ENCODE measurements at regions not wholly inside any gene's neighbourhood (a gene's known extent, or its start where the extent isn't known, plus 50 kb on each side); places are given as distances from the start of the nearest gene placed in this dataset.

DNA sequence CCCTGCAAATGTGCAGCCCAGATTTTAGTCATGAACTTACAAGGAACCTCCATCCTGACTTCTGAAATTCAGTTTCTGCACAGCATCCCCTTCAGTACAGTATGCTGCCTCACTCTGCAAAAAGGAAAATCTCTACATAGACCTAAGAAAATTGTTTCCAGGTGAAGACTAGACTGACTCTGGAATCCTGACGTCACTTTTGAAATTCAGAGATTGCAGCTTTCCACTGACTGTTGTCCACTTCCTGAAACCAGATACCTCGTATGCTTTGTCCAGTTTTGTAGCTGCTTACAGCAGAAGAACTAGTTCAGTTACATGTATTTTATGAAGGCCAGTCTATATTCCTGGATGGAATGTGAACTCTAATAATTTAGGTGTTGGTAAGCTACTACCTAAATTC lies 629.3 kb upstream of the ST8SIA4 start:
- no peaks in the 10 kb centered on the region for H3K79me1 ChIP-seq (ENCODE audit: insufficient read depth, low read depth, low read length, poor library complexity, severe bottlenecking)
- H3T11ph ChIP-seq (ENCODE audit: low read length), result no peak overlapping the region
- Mint-ChIP-seq H3K4me1 (peaks cover 4 to 10% of the 10 kb centered on the region in 2 experiments; a peak in 2 of 4 replicates), H3K4me3 (no peak overlapping the region), H3K9me3 (peaks cover 13 to 15% of the 10 kb centered on the region in 2 experiments), H3K27me3 (ENCODE audit: low read depth) (0 out of 2 replicates have a peak, but pooled peaks cover 2% of the 10 kb centered on the region), H3K27ac (no peak overlapping the region), H3K36me3 (ENCODE audit: insufficient read depth in 1 of 3, low read depth in 3 of 3) (peaks cover 5 to 8% (median 5%) of the 10 kb centered on the region in 3 experiments; a peak in 6 of 7 replicates)
- H3K79me2 ChIP-seq (ENCODE audit: insufficient read depth, low read length), result no peaks in the 10 kb centered on the region
- no peak for DNase-seq
- H3K23ac ChIP-seq (ENCODE audit: insufficient read length, low read depth, low read length), result no peak overlapping the region
- no peak overlapping the region for H2BK12ac ChIP-seq (ENCODE audit: insufficient read length, low read depth, low read length)
- no peak overlapping the region for H3K56ac ChIP-seq (ENCODE audit: insufficient read length, low read depth, low read length)
- TF ChIP-seq, protein P1, sequence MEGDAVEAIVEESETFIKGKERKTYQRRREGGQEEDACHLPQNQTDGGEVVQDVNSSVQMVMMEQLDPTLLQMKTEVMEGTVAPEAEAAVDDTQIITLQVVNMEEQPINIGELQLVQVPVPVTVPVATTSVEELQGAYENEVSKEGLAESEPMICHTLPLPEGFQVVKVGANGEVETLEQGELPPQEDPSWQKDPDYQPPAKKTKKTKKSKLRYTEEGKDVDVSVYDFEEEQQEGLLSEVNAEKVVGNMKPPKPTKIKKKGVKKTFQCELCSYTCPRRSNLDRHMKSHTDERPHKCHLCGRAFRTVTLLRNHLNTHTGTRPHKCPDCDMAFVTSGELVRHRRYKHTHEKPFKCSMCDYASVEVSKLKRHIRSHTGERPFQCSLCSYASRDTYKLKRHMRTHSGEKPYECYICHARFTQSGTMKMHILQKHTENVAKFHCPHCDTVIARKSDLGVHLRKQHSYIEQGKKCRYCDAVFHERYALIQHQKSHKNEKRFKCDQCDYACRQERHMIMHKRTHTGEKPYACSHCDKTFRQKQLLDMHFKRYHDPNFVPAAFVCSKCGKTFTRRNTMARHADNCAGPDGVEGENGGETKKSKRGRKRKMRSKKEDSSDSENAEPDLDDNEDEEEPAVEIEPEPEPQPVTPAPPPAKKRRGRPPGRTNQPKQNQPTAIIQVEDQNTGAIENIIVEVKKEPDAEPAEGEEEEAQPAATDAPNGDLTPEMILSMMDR (conservative IDR thresholded peaks at IDR 0.05), result no peak
- no peaks in the 10 kb centered on the region for H4K20me1 ChIP-seq (ENCODE audit: control insufficient read depth, insufficient read depth, insufficient read length)
- peaks cover 2% of the 10 kb centered on the region; the same call in 1 of the 2 replicates for H3K4me1 ChIP-seq (ENCODE audit: insufficient read depth, low read length)
- H3K14ac ChIP-seq (ENCODE audit: insufficient read depth, low read length), result no peak overlapping the region
- H2AFZ ChIP-seq (ENCODE audit: low read length), result no peak overlapping the region
- no peak overlapping the region for H3K18ac ChIP-seq (ENCODE audit: insufficient read length, low read depth, low read length)
- no peak overlapping the region for H3K4ac ChIP-seq (ENCODE audit: low read depth, low read length)
- H3K9me3 ChIP-seq (ENCODE audit: control insufficient read depth, low read depth, low read length), result no peaks in the 10 kb centered on the region
- no peak overlapping the region for H2BK20ac ChIP-seq (ENCODE audit: low read depth, low read length, poor library complexity, severe bottlenecking)
- no peaks in the 10 kb centered on the region for H3K23me2 ChIP-seq (ENCODE audit: insufficient read length, low read depth, low read length, poor library complexity, severe bottlenecking)
- no peak overlapping the region for H3K27ac ChIP-seq (ENCODE audit: insufficient read length, low read depth, low read length)
- H2BK120ac ChIP-seq (ENCODE audit: low read depth, low read length, poor library complexity, severe bottlenecking), result no peak overlapping the region
- no peak overlapping the region for H2BK5ac ChIP-seq (ENCODE audit: insufficient read length, low read length)
- H3K4me2 ChIP-seq (ENCODE audit: insufficient read depth, insufficient read length, low read length), result no peak overlapping the region
- WGBS (ENCODE audit: extremely low coverage, insufficient read length, low lambda C conversion rate), result no CpG with 5 or more reads among the region's 2 CpGs
- no peak overlapping the region for H3K9ac ChIP-seq (ENCODE audit: extremely low read depth, insufficient read length, low read length)
- no peak overlapping the region for H2AK5ac ChIP-seq (ENCODE audit: insufficient read length, low read length)
- H4K5ac ChIP-seq (ENCODE audit: insufficient read length, low read depth, low read length), result no peak overlapping the region
- no peak overlapping the region for H4K8ac ChIP-seq (replicated peaks; ENCODE audit: insufficient read length, low read depth, low read length)
- H4K91ac ChIP-seq (ENCODE audit: insufficient read length, low read depth, low read length), result no peak overlapping the region
- H2BK15ac ChIP-seq (ENCODE audit: low read depth, low read length), result no peak overlapping the region
- H3K27me3 ChIP-seq (ENCODE audit: insufficient read depth, low read length), result no peaks in the 10 kb centered on the region

Measured in H9 (cell line).